ENCODE measurements at regions not wholly inside any gene's neighbourhood (a gene's known extent, or its start where the extent isn't known, plus 50 kb on each side); places are given as distances from the start of the nearest gene placed in this dataset.

GRCh38 chr10:78327778-78328591 lies 294.3 kb downstream of the RPS24 start:
- TF ChIP-seq, protein P1, sequence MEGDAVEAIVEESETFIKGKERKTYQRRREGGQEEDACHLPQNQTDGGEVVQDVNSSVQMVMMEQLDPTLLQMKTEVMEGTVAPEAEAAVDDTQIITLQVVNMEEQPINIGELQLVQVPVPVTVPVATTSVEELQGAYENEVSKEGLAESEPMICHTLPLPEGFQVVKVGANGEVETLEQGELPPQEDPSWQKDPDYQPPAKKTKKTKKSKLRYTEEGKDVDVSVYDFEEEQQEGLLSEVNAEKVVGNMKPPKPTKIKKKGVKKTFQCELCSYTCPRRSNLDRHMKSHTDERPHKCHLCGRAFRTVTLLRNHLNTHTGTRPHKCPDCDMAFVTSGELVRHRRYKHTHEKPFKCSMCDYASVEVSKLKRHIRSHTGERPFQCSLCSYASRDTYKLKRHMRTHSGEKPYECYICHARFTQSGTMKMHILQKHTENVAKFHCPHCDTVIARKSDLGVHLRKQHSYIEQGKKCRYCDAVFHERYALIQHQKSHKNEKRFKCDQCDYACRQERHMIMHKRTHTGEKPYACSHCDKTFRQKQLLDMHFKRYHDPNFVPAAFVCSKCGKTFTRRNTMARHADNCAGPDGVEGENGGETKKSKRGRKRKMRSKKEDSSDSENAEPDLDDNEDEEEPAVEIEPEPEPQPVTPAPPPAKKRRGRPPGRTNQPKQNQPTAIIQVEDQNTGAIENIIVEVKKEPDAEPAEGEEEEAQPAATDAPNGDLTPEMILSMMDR (conservative IDR thresholded peaks at IDR 0.05 in 1 of 2, IDR thresholded peaks at IDR 0.05 in 1 of 2; ENCODE audit: low read depth in 1 of 2, low read length in 2 of 2), result no peak
- TF ChIP-seq EZH2 (IDR thresholded peaks at IDR 0.05; ENCODE audit: low read length, missing control alignments), result no peak
